Astrocyte of the spinal cord (primary cell): ENCODE measurements at regions not wholly inside any gene's neighbourhood (a gene's known extent, or its start where the extent isn't known, plus 50 kb on each side); places are given as distances from the start of the nearest gene placed in this dataset.
A peak's percentile ranks its signal among the peaks of the same experiment; 100 is the strongest.
"Not testable (repeated sequence)": the region's sequence is repeated elsewhere in the genome, so short reads cannot be mapped to it uniquely, and the experiment has no call there.

ENCODE experiments used
- DNase-seq: peaks from one replicate; pipeline ENCODE4 v3.0.0; 2011; ENCODE audit warnings: low read depth, low spot score
- H3K4me3 ChIP-seq: 2 replicates; pipeline ENCODE4 v1.5.1; 2011; ENCODE audit warnings: low read depth, mild to moderate bottlenecking, low read length, moderate library complexity
- in situ Hi-C: cut with HindIII; loops from 2 replicates; pipeline ENCODE4 v1.10.0; 2017; ENCODE audit warnings: low sequenced_read_pairs
- TF ChIP-seq, protein P1 (sequence below): IDR thresholded peaks from 2 replicates; pipeline ENCODE4 v1.5.1; 2012; ENCODE audit warnings: low read depth, mild to moderate bottlenecking, low read length, inconsistent platforms

DNA sequence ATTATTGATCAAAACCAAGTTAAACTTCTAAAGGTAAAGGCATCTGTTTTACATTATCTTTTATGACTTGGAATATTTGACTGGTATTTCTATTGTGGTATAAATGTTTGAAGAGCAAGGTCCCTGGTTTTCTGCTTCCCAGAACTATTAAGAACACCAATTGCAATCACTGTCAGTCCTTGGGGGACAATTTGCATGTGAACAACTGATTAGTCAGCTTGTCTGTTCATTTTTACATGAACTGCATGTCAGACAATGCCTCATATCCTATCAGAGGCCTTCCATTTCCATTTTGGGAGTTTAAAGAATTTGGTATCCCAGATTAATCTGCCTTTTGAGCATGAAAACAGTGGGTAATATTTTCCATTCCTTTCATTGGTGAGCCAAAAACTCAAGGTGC lies 654.9 kb upstream of the USP24 start:
- peak; percentile 20 for DNase-seq
- TF ChIP-seq, protein P1, sequence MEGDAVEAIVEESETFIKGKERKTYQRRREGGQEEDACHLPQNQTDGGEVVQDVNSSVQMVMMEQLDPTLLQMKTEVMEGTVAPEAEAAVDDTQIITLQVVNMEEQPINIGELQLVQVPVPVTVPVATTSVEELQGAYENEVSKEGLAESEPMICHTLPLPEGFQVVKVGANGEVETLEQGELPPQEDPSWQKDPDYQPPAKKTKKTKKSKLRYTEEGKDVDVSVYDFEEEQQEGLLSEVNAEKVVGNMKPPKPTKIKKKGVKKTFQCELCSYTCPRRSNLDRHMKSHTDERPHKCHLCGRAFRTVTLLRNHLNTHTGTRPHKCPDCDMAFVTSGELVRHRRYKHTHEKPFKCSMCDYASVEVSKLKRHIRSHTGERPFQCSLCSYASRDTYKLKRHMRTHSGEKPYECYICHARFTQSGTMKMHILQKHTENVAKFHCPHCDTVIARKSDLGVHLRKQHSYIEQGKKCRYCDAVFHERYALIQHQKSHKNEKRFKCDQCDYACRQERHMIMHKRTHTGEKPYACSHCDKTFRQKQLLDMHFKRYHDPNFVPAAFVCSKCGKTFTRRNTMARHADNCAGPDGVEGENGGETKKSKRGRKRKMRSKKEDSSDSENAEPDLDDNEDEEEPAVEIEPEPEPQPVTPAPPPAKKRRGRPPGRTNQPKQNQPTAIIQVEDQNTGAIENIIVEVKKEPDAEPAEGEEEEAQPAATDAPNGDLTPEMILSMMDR: no peak
- no peak overlapping the region for H3K4me3 ChIP-seq
- in situ Hi-C loops: no loop called here

DNA sequence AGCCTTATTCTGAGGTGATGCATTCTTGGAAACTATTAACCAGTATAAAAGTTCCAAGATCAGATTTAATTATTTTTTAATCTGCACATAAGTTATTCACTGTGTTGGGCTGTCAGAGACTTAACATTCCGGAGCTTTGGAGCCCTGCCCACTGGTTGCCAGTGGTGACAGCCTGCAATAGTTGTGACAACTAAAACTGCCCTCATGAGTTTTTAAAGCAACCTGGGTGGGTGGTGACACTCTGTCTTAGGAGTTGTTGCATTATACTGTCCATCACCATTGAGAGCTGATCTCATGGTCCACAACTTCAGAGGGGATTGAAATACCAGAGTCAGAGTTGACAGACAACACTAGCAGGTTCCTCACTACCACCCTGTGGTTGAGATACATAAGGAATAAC lies 653.9 kb upstream of the USP24 start:
- H3K4me3 ChIP-seq: no peak overlapping the region
- no peak for DNase-seq
- in situ Hi-C loops: no loop called here
- TF ChIP-seq, protein P1: no peak

DNA sequence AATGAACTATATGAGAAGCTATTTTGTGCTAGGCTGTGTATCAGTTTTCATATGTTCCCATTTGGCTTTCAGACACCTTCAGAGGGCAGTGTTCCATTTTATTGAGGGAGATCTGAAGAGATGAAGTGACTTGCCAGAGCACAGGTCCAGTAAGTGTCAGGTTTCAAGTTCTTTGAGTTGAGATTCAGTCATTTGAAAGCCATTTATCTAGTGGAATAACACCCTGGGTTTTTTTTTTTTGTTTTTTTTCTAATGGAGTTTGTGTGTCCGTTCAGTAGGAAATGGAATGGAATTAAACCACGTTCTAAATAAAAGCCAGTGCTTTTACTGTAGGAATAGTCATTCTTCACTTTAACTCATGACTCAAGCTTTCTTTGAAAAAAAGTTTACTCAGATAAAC lies 652.9 kb upstream of the USP24 start:
- peak; percentile 51 for DNase-seq
- in situ Hi-C loops: no loop called here
- H3K4me3 ChIP-seq: no peak overlapping the region
- TF ChIP-seq, protein P1: peak; percentile 14

DNA sequence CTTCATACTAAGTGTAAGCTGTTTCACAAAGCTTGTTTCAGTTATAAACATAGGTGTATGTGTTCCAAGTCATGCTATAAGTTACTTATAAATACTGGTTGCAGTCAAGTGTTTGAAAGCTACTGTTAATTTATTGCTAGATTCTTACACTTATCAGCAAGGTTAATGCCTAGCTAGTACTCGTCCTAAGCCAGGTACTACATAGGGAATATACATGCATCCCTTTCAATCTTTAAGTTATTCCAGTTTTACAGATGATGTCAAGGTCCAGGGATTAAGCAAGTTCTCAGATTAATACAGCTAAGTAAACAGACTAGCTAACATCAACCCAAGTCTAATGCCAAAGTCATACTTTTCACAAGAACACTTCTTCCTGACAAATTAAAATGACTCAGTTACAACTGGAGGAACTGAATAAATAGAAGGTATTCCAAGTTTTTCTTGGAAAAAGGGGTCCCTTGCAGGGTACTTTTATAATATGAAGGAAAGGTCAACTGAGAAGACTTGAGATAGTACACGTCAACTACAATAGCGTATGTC lies 652.2 kb upstream of the USP24 start:
- in situ Hi-C loops: no loop called here
- TF ChIP-seq, protein P1: no peak
- H3K4me3 ChIP-seq: no peak overlapping the region
- DNase-seq: no peak

DNA sequence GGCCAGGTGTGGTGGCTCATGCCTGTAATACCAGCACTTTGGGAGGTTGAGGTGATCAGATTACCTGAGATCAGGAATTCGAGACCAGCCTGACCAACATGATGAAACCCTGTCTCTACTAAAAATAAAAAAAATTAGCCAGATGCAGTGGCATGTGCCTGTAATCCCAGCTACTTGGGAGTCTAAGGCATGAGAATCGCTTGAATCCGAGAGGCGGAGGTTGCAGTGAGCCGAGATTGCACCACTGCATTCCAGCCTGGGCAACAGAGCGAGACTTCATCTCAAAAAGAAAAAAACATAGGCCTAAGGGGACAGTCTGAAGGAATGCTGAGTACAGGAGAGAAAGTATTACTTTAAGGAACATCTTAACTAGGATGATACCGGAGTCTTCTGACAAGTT lies 650.6 kb upstream of the USP24 start:
- H3K4me3 ChIP-seq, in situ Hi-C loops, DNase-seq: not testable (repeated sequence)

DNA sequence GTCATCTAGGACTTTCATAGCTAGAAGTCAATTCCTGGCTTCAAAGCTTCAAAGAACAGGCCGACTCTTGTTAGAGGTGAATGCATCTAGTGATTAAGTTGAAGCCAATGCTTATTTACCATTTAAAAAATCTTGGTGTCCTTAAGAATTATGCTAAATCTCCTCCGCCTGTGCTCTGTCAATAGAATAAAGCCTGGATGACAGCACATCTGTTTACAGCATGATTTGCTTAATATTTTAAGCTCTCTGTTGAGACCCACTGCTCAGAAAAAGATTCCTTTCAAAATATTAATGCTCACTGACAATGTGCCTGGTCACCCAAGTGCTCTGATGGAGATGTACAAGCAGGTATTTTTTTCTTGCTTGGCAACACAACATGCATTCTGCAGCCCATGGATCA lies 649.1 kb upstream of the USP24 start:
- no peak for DNase-seq
- TF ChIP-seq, protein P1: no peak
- H3K4me3 ChIP-seq: no peak overlapping the region
- in situ Hi-C loops: no loop called here

DNA sequence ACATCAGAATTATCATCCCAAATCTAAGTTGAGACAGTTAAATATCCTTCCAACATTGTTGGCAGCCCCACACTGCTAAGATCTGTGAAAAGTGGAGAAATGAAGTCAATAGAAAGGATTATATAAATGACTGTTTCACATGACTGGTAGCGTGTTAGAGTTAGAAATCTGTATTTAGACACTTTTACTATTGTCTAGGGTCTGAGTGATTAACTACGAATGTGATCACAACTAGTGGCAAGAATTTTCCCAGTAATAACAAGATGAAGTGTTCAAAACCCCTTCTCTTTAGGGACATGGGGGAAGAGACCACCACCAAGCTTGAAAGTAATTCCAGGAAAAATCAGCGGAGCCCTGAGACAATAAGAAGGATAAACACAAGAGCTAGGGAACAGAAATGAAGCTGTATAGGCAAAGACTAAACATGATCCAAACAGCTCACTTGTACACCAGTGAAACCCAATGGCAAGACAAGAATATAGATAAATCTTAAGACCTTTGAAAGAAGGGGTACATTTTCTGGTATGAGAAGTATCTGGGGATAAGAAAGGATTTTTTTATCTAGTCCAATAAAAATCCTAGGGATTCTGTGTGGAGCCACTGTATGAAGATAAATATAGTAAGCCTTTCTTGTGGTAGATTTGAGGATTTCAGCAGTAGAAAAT lies 646.6 kb upstream of the USP24 start:
- no peak overlapping the region for H3K4me3 ChIP-seq
- TF ChIP-seq, protein P1: no peak
- no peak for DNase-seq
- in situ Hi-C loops: no loop called here
